Liver (tissue), 3 donors: ENCODE measurements at regions not wholly inside any gene's neighbourhood (a gene's known extent, or its start where the extent isn't known, plus 50 kb on each side); places are given as distances from the start of the nearest gene placed in this dataset.

Experiments
- ATF3 ChIP-seq: IDR thresholded peaks from 2 replicates; pipeline ENCODE4 v1.6.1; 2016; ENCODE audit warnings: antibody characterized with exemption
- CTCF ChIP-seq: fragments of 150-350 bp; IDR thresholded peaks from 2 replicates; pipeline ENCODE4 v1.5.1; 2017; ENCODE audit warnings: improper control_type of control experiment, low read depth, low read length; ENCODE audit not compliant: missing input control
- EGR1 ChIP-seq, 2 donors: IDR thresholded peaks; 2 replicates each; pipeline ENCODE4 v1.6.1; 2016 to 2018; ENCODE audit warnings: antibody characterized with exemption in 2 of 2, low read depth in 2 of 2
- FOXA2 ChIP-seq: IDR thresholded peaks from 2 replicates; pipeline ENCODE4 v1.6.1; 2016; ENCODE audit warnings: antibody characterized with exemption
- GABPA ChIP-seq, 2 donors: IDR thresholded peaks in 1 of 2; conservative IDR thresholded peaks in 1 of 2; 2 replicates each; pipeline ENCODE4 v1.6.1; 2016; ENCODE audit warnings: antibody characterized with exemption in 2 of 2, mild to moderate bottlenecking in 1 of 2, moderate library complexity in 1 of 2
- MAX ChIP-seq: IDR thresholded peaks from 2 replicates; pipeline ENCODE4 v1.6.1; 2016; ENCODE audit warnings: antibody characterized with exemption
- NR2F2 ChIP-seq: IDR thresholded peaks from 2 replicates; pipeline ENCODE4 v1.6.1; 2016; ENCODE audit warnings: antibody characterized with exemption
- RAD21 ChIP-seq, 2 donors: IDR thresholded peaks; 2 replicates each; pipeline ENCODE4 v1.6.1; 2016; ENCODE audit warnings: antibody characterized with exemption in 2 of 2, mild to moderate bottlenecking in 2 of 2
- REST ChIP-seq: IDR thresholded peaks from 2 replicates; pipeline ENCODE4 v1.6.1; 2016; ENCODE audit warnings: antibody characterized with exemption, mild to moderate bottlenecking
- RXRA ChIP-seq, 2 donors: IDR thresholded peaks; 2 replicates each; pipeline ENCODE4 v1.6.1; 2017 to 2018; ENCODE audit warnings: antibody characterized with exemption in 2 of 2, mild to moderate bottlenecking in 1 of 2
- TAF1 ChIP-seq: conservative IDR thresholded peaks from 2 replicates; pipeline ENCODE4 v1.6.1; 2016; ENCODE audit warnings: antibody characterized with exemption, mild to moderate bottlenecking
- YY1 ChIP-seq: IDR thresholded peaks from 2 replicates; pipeline ENCODE4 v1.6.1; 2016; ENCODE audit warnings: antibody characterized with exemption, mild to moderate bottlenecking
- ZBTB33 ChIP-seq: IDR thresholded peaks from 2 replicates; pipeline ENCODE4 v1.6.1; 2016; ENCODE audit warnings: antibody characterized with exemption
- donor health status: healthy.
- donor health status: healthy.

- peak; percentile 88 for TF ChIP-seq REST
- TF ChIP-seq CTCF = no peak
- TF ChIP-seq YY1 = peak; percentile 73
- TF ChIP-seq EGR1 (IDR thresholded peaks at IDR 0.05; ENCODE audit: low read depth in 2 of 2) = peak in 1 of 2 donors; percentile 15
- TF ChIP-seq RXRA (IDR thresholded peaks at IDR 0.05) = peak; percentile 97 to 98
- TF ChIP-seq RAD21 (IDR thresholded peaks at IDR 0.05) = peak; percentile 61 to 73
- peak; percentile 6 to 29 for TF ChIP-seq GABPA (IDR thresholded peaks at IDR 0.05 in 1 of 2, conservative IDR thresholded peaks at IDR 0.05 in 1 of 2)
- TF ChIP-seq ATF3 = peak; percentile 86
- TF ChIP-seq TAF1 = no peak
- TF ChIP-seq NR2F2 = peak; percentile 95
- peak; percentile 95 for TF ChIP-seq MAX
- TF ChIP-seq ZBTB33 = peak; percentile 92
- peak; percentile 89 for TF ChIP-seq FOXA2
Measured at GRCh38 chr13:74287724-74288169, 153.5 kb upstream of the KLF12 start.
